DOHH2 (cell line): ENCODE measurements at regions not wholly inside any gene's neighbourhood (a gene's known extent, or its start where the extent isn't known, plus 50 kb on each side); places are given as distances from the start of the nearest gene placed in this dataset.

ENCODE experiments used
- H3F3A ChIP-seq: fragments of 200-600 bp; sonication (generic), shearing (Covaris generic); 2 replicates; pipeline ENCODE4 v1.6.0; 2016; ENCODE audit warnings: antibody characterized with exemption, mild to moderate bottlenecking; ENCODE audit not compliant: control insufficient read depth, insufficient read depth
- H3K27ac ChIP-seq: fragments of 200-600 bp; sonication (generic); 2 replicates; pipeline ENCODE4 v1.5.1; 2014; ENCODE audit warnings: low read depth, mild to moderate bottlenecking, low read length, moderate library complexity
- H3K27me3 ChIP-seq: fragments of 200-600 bp; sonication (generic); 2 replicates; pipeline ENCODE4 v1.6.1; 2014; ENCODE audit warnings: mild to moderate bottlenecking, low read length, mixed read lengths; ENCODE audit not compliant: control insufficient read depth
- H3K36me3 ChIP-seq: fragments of 200-600 bp; sonication (generic); 2 replicates; pipeline ENCODE4 v1.6.1; 2014; ENCODE audit warnings: mild to moderate bottlenecking, low read length, moderate library complexity, mixed read lengths; ENCODE audit not compliant: control insufficient read depth
- H3K4me1 ChIP-seq: fragments of 200-600 bp; sonication (generic); 2 replicates; pipeline ENCODE4 v1.6.1; 2014; ENCODE audit warnings: mild to moderate bottlenecking, low read length, mixed read lengths; ENCODE audit not compliant: control insufficient read depth
- H3K4me2 ChIP-seq: fragments of 200-600 bp; sonication (generic); 2 replicates; pipeline ENCODE4 v1.6.0; 2014; ENCODE audit warnings: mild to moderate bottlenecking, low read length, moderate library complexity
- H3K4me3 ChIP-seq: fragments of 200-600 bp; sonication (generic); 2 replicates; pipeline ENCODE4 v1.5.1; 2014; ENCODE audit warnings: mild to moderate bottlenecking, low read length, mixed read lengths
- H3K79me2 ChIP-seq: fragments of 200-600 bp; sonication (generic); 2 replicates; pipeline ENCODE4 v1.6.1; 2014; ENCODE audit warnings: mild to moderate bottlenecking, low read length, mixed read lengths; ENCODE audit not compliant: control insufficient read depth
- H3K9me2 ChIP-seq: fragments of 200-600 bp; sonication (generic); replicated peaks from 2 replicates; pipeline ENCODE4 v1.6.1; 2014; ENCODE audit warnings: mild to moderate bottlenecking, low read length, mixed read lengths; ENCODE audit not compliant: control insufficient read depth
- H3K9me3 ChIP-seq: fragments of 200-600 bp; sonication (generic); 2 replicates; pipeline ENCODE4 v1.6.1; 2014; ENCODE audit warnings: antibody characterized with exemption, low read length, mixed read lengths; ENCODE audit not compliant: control insufficient read depth, insufficient read depth
- H4K20me1 ChIP-seq: fragments of 200-600 bp; sonication (generic); 2 replicates; pipeline ENCODE4 v1.6.0; 2014; ENCODE audit warnings: low read depth, mild to moderate bottlenecking, antibody characterized with exemption, low read length, moderate library complexity; ENCODE audit not compliant: control insufficient read depth, insufficient read depth
- EZH2phosphoT487 ChIP-seq: fragments of 200-600 bp; sonication (generic); IDR thresholded peaks from 2 replicates; pipeline ENCODE4 v1.6.1; 2017; ENCODE audit warnings: borderline replicate concordance, mild to moderate bottlenecking, antibody characterized with exemption, low read length, moderate library complexity, mixed read lengths
- TF ChIP-seq, protein P1 (sequence below): fragments of 200-600 bp; sonication (generic); IDR thresholded peaks from one replicate; pipeline ENCODE4 v1.5.1; 2014; ENCODE audit warnings: antibody characterized with exemption, mild to moderate bottlenecking, low read depth, low read length; ENCODE audit not compliant: poor library complexity, severe bottlenecking

- Histone ChIP-seq H3K4me3 (no peak overlapping the region), H3K36me3 (no peaks in the 10 kb centered on the region), H3K9me3 (no peaks in the 10 kb centered on the region), H3K27me3 (no peaks in the 10 kb centered on the region), H3K9me2 (no peaks in the 10 kb centered on the region), H3K79me2 (no peaks in the 10 kb centered on the region), H3K4me2 (no peak overlapping the region), H4K20me1 (no peaks in the 10 kb centered on the region), H3F3A (no peaks in the 10 kb centered on the region), H3K27ac (no peak overlapping the region), H3K4me1 (no peaks in the 10 kb centered on the region)
- no peak for TF ChIP-seq EZH2phosphoT487
- TF ChIP-seq, protein P1, sequence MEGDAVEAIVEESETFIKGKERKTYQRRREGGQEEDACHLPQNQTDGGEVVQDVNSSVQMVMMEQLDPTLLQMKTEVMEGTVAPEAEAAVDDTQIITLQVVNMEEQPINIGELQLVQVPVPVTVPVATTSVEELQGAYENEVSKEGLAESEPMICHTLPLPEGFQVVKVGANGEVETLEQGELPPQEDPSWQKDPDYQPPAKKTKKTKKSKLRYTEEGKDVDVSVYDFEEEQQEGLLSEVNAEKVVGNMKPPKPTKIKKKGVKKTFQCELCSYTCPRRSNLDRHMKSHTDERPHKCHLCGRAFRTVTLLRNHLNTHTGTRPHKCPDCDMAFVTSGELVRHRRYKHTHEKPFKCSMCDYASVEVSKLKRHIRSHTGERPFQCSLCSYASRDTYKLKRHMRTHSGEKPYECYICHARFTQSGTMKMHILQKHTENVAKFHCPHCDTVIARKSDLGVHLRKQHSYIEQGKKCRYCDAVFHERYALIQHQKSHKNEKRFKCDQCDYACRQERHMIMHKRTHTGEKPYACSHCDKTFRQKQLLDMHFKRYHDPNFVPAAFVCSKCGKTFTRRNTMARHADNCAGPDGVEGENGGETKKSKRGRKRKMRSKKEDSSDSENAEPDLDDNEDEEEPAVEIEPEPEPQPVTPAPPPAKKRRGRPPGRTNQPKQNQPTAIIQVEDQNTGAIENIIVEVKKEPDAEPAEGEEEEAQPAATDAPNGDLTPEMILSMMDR: no peak
Measured at GRCh38 chr4:38378478-38378877, 285.5 kb upstream of the KLF3 start.

DNA sequence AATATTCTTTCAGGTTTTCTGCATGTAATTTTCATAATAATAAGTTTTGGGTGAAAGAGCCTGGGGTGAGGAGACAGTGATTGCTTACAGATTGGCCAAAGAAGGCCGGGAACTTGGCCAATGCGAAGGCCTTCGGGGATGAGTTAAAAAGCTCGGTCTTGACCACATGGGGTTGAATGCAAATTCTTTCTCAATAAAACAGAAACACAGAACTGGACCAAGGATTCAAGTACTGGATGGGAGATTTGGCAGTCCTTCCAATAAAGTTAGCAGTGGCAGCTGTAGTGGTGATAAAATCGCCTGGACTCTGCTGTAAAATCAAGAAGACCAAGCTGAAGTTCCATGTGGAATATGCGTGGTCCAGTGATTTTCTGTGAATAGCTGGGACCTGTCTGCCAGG lies 282.2 kb upstream of the KLF3 start:
- Histone ChIP-seq H3K9me2 (no peaks in the 10 kb centered on the region), H3K4me2 (no peak overlapping the region), H3K9me3 (no peaks in the 10 kb centered on the region), H3K27ac (no peak overlapping the region), H3K36me3 (no peaks in the 10 kb centered on the region), H3K79me2 (no peaks in the 10 kb centered on the region), H3K4me3 (no peak overlapping the region), H3F3A (no peaks in the 10 kb centered on the region), H4K20me1 (no peaks in the 10 kb centered on the region), H3K4me1 (no peaks in the 10 kb centered on the region), H3K27me3 (no peaks in the 10 kb centered on the region)
- TF ChIP-seq, protein P1: no peak
- no peak for TF ChIP-seq EZH2phosphoT487

- H3K9me3 ChIP-seq: no peaks in the 10 kb centered on the region
- no peaks in the 10 kb centered on the region for H3K36me3 ChIP-seq
- H3K79me2 ChIP-seq: no peaks in the 10 kb centered on the region
- no peaks in the 10 kb centered on the region for H4K20me1 ChIP-seq
- no peak overlapping the region for H3K27ac ChIP-seq
- TF ChIP-seq, protein P1: no peak
- no peak for TF ChIP-seq EZH2phosphoT487
- H3K4me2 ChIP-seq: no peak overlapping the region
- H3K9me2 ChIP-seq: no peaks in the 10 kb centered on the region
- no peaks in the 10 kb centered on the region for H3K4me1 ChIP-seq
- no peaks in the 10 kb centered on the region for H3K27me3 ChIP-seq
- no peak overlapping the region for H3K4me3 ChIP-seq
- H3F3A ChIP-seq: no peaks in the 10 kb centered on the region
Measured at GRCh38 chr4:38382520-38382919, 281.5 kb upstream of the KLF3 start.
